ENCODE measurements at regions not wholly inside any gene's neighbourhood (a gene's known extent, or its start where the extent isn't known, plus 50 kb on each side); places are given as distances from the start of the nearest gene placed in this dataset.

GRCh38 chrX:118181030-118181429 lies 64.4 kb upstream of the KLHL13 start:
- no peak overlapping the region for H3K4me3 ChIP-seq (ENCODE audit: low read depth, low read length)
- no peak for TF ChIP-seq CTCF (conservative IDR thresholded peaks at IDR 0.05; ENCODE audit: low read depth, low read length)
- DNase-seq (ENCODE audit: low read depth) = peak; percentile 79

GRCh38 chrX:118182025-118182424 lies 65.4 kb upstream of the KLHL13 start:
- peak; percentile 69 for DNase-seq (ENCODE audit: low read depth)
- no peak overlapping the region for H3K4me3 ChIP-seq (ENCODE audit: low read depth, low read length)
- no peak for TF ChIP-seq CTCF (conservative IDR thresholded peaks at IDR 0.05; ENCODE audit: low read depth, low read length)

- TF ChIP-seq CTCF (conservative IDR thresholded peaks at IDR 0.05; ENCODE audit: low read depth, low read length) = no peak
- no peak for DNase-seq (ENCODE audit: low read depth)
- H3K4me3 ChIP-seq (ENCODE audit: low read depth, low read length) = no peak overlapping the region
Observed at GRCh38 chrX:118182681-118183080, 66.1 kb upstream of the KLHL13 start.

GRCh38 chrX:118183606-118184005 lies 67.0 kb upstream of the KLHL13 start:
- DNase-seq (ENCODE audit: low read depth) = no peak
- H3K4me3 ChIP-seq (ENCODE audit: low read depth, low read length) = no peak overlapping the region
- peak; percentile 48 for TF ChIP-seq CTCF (conservative IDR thresholded peaks at IDR 0.05; ENCODE audit: low read depth, low read length)

- no peak for DNase-seq (ENCODE audit: low read depth)
- no peak for TF ChIP-seq CTCF (conservative IDR thresholded peaks at IDR 0.05; ENCODE audit: low read depth, low read length)
Observed at GRCh38 chrX:118187100-118187499, 70.5 kb upstream of the KLHL13 start.

GRCh38 chrX:118189000-118189399 lies 72.4 kb upstream of the KLHL13 start:
- DNase-seq (ENCODE audit: low read depth) = no peak
- no peak for TF ChIP-seq CTCF (conservative IDR thresholded peaks at IDR 0.05; ENCODE audit: low read depth, low read length)
- no peak overlapping the region for H3K4me3 ChIP-seq (ENCODE audit: low read depth, low read length)

More at GRCh38 chrX:118187100-118187499, 70.5 kb upstream of the KLHL13 start:
- H3K4me3 ChIP-seq (ENCODE audit: low read depth, low read length) = no peak overlapping the region

- H3K4me3 ChIP-seq (ENCODE audit: low read depth, low read length) = no peak overlapping the region
- DNase-seq (ENCODE audit: low read depth) = no peak
- TF ChIP-seq CTCF (conservative IDR thresholded peaks at IDR 0.05; ENCODE audit: low read depth, low read length) = no peak
Observed at GRCh38 chrX:118189628-118190027, 73.0 kb upstream of the KLHL13 start.

Measured in epithelial cell of proximal tubule (primary cell).